Caco-2 (cell line): ENCODE measurements at regions not wholly inside any gene's neighbourhood (a gene's known extent, or its start where the extent isn't known, plus 50 kb on each side); places are given as distances from the start of the nearest gene placed in this dataset.
"Not testable (repeated sequence)": the region's sequence is repeated elsewhere in the genome, so short reads cannot be mapped to it uniquely, and the experiment has no call there.

Source experiments
- BruUV-seq: library from RNA; stranded (reverse); fragments of 400-500 nt; replicated peaks from 2 replicates; lab custom pipeline; 2021; lab: Mats Ljungman, UMichigan
- CTCF ChIA-PET: fragments of 300-600 bp; sonication (Branson Sonifier 250); formaldehyde crosslinking; loops from one replicate; lab custom pipeline; 2022; ENCODE audit warnings: antibody characterized with exemption; lab: Charles Lee
- POLR2A ChIA-PET: fragments of 300-600 bp; sonication (Branson Sonifier 250); formaldehyde crosslinking; loops from one replicate; lab custom pipeline; 2022; ENCODE audit warnings: antibody characterized with exemption; lab: Charles Lee
- DNase-seq, 2 experiments: peaks; one replicate each; pipeline versions ENCODE4 v3.0.0 to v3.0.0-alpha.2; 2020 to 2022
- H3K27me3 ChIP-seq: replicated peaks from 2 replicates; pipeline ENCODE4 v1.6.0; 2011; ENCODE audit warnings: low read length; ENCODE audit not compliant: control insufficient read depth, insufficient read depth
- H3K36me3 ChIP-seq: 2 replicates; pipeline ENCODE4 v1.5.1; 2011; ENCODE audit warnings: low read length; ENCODE audit not compliant: control insufficient read depth, insufficient read depth
- H3K4me1 ChIP-seq: fragments of 250-450 bp; sonication (Bioruptor Pico); 2 replicates; pipeline ENCODE4 v1.5.1; 2020; ENCODE audit warnings: mild to moderate bottlenecking
- H3K4me3 ChIP-seq: 2 replicates; pipeline ENCODE4 v1.5.1; 2011; ENCODE audit warnings: low read depth, mild to moderate bottlenecking, control low read depth, low read length
- H3K9me3 ChIP-seq: fragments of 250-450 bp; sonication (Bioruptor Pico); 2 replicates; pipeline ENCODE4 v1.5.1; 2020; ENCODE audit warnings: mild to moderate bottlenecking, moderate library complexity
- H3K27ac Mint-ChIP-seq: one replicate; pipeline ENCODE4 v1.8.0; 2022; ENCODE audit warnings: mixed read lengths; ENCODE audit not compliant: unreplicated experiment
- H3K27me3 Mint-ChIP-seq: one replicate; pipeline ENCODE4 v1.8.0; 2022; ENCODE audit warnings: mixed read lengths; ENCODE audit not compliant: insufficient read depth, unreplicated experiment
- H3K36me3 Mint-ChIP-seq: one replicate; pipeline ENCODE4 v1.8.0; 2022; ENCODE audit warnings: mild to moderate bottlenecking, mixed read lengths; ENCODE audit not compliant: insufficient read depth, unreplicated experiment
- H3K4me1 Mint-ChIP-seq: one replicate; pipeline ENCODE4 v1.8.0; 2022; ENCODE audit warnings: low read depth, mixed read lengths; ENCODE audit not compliant: unreplicated experiment
- H3K4me3 Mint-ChIP-seq: one replicate; pipeline ENCODE4 v1.8.0; 2022; ENCODE audit warnings: mild to moderate bottlenecking, moderate library complexity, mixed read lengths; ENCODE audit not compliant: unreplicated experiment
- H3K9me3 Mint-ChIP-seq: one replicate; pipeline ENCODE4 v1.8.0; 2022; ENCODE audit warnings: mixed read lengths; ENCODE audit not compliant: unreplicated experiment
- CTCF ChIP-seq, 2 experiments: fragments of 200-600 bp in 1 of 2; IDR thresholded peaks; 1 replicate in 1 of 2; 2 replicates in 1 of 2; pipeline versions ENCODE4 v1.5.1 to v1.8.0; 2011 to 2022; ENCODE audit warnings: antibody characterized with exemption in 1 of 2, control low read depth in 1 of 2, inconsistent platforms in 1 of 2, low read depth in 1 of 2, low read length in 1 of 2, mild to moderate bottlenecking in 1 of 2, moderate library complexity in 1 of 2; ENCODE audit not compliant: insufficient read depth in 1 of 2, severe bottlenecking in 1 of 2, unreplicated experiment in 1 of 2
- intact Hi-C: fragments of 100-400 bp; cut with micrococcal nuclease; formaldehyde crosslinking; loops from one replicate; pipeline ENCODE4 v1.10.0; 2022; ENCODE audit not compliant: unreplicated experiment

- Mint-ChIP-seq H3K36me3 (no peaks in the 10 kb centered on the region), H3K4me3 (no peak overlapping the region), H3K9me3 (peaks cover 24% of the 10 kb centered on the region), H3K27me3 (peaks cover 3% of the 10 kb centered on the region), H3K27ac (no peak overlapping the region), H3K4me1 (no peaks in the 10 kb centered on the region)
- no peak for TF ChIP-seq CTCF (IDR thresholded peaks at IDR 0.05; ENCODE audit: insufficient read depth in 1 of 2, low read depth in 1 of 2, low read length in 1 of 2, severe bottlenecking in 1 of 2, unreplicated experiment in 1 of 2)
- H3K4me3 ChIP-seq, result no peak overlapping the region
- H3K27me3 ChIP-seq, result no peaks in the 10 kb centered on the region
- no TSS peak for BruUV-seq
- no peaks in the 10 kb centered on the region for H3K36me3 ChIP-seq
- DNase-seq, result no peak
- POLR2A ChIA-PET, result no interaction called here
- intact Hi-C loops, result no loop called here
- CTCF ChIA-PET, result no interaction called here
- H3K4me1 ChIP-seq, result peaks cover 6% of the 10 kb centered on the region; the same call in 1 of the 2 replicates
- H3K9me3 ChIP-seq, result no peaks in the 10 kb centered on the region
Observed at GRCh38 chr1:121587777-121588176, 403.0 kb downstream of the SRGAP2C start.

GRCh38 chr1:121594096-121594495 is 409.3 kb downstream of the SRGAP2C start:
- H3K36me3 ChIP-seq, result no peaks in the 10 kb centered on the region
- H3K4me1 ChIP-seq, result no peaks in the 10 kb centered on the region
- Mint-ChIP-seq H3K36me3 (no peaks in the 10 kb centered on the region), H3K4me3 (no peak overlapping the region), H3K9me3 (peaks cover 8% of the 10 kb centered on the region), H3K27ac (no peak overlapping the region), H3K27me3 (peaks cover 3% of the 10 kb centered on the region), H3K4me1 (no peaks in the 10 kb centered on the region)
- no peak for TF ChIP-seq CTCF (IDR thresholded peaks at IDR 0.05; ENCODE audit: insufficient read depth in 1 of 2, low read depth in 1 of 2, low read length in 1 of 2, severe bottlenecking in 1 of 2, unreplicated experiment in 1 of 2)
- no TSS peak for BruUV-seq
- H3K27me3 ChIP-seq, result no peaks in the 10 kb centered on the region
- H3K4me3 ChIP-seq, result no peak overlapping the region
- POLR2A ChIA-PET, result no interaction called here
- no peak for DNase-seq
- H3K9me3 ChIP-seq, result no peaks in the 10 kb centered on the region
- intact Hi-C loops, result no loop called here
- CTCF ChIA-PET, result no interaction called here

- Mint-ChIP-seq H3K27me3 (peaks cover 3% of the 10 kb centered on the region), H3K36me3 (no peaks in the 10 kb centered on the region), H3K27ac (no peak overlapping the region), H3K4me1 (no peaks in the 10 kb centered on the region), H3K9me3 (peaks cover 4% of the 10 kb centered on the region), H3K4me3 (no peak overlapping the region)
- no peak for TF ChIP-seq CTCF (IDR thresholded peaks at IDR 0.05; ENCODE audit: insufficient read depth in 1 of 2, low read depth in 1 of 2, low read length in 1 of 2, severe bottlenecking in 1 of 2, unreplicated experiment in 1 of 2)
- ChIA-PET POLR2A (no interaction called here), CTCF (no interaction called here)
- Histone ChIP-seq H3K4me3 (no peak overlapping the region), H3K27me3 (no peaks in the 10 kb centered on the region), H3K36me3 (no peaks in the 10 kb centered on the region), H3K4me1 (no peaks in the 10 kb centered on the region), H3K9me3 (no peaks in the 10 kb centered on the region)
- intact Hi-C loops, result no loop called here
- no peak for DNase-seq
- BruUV-seq, result no TSS peak
Observed at GRCh38 chr1:121595089-121595488, 410.3 kb downstream of the SRGAP2C start.

- not testable (repeated sequence) for H3K27ac Mint-ChIP-seq, H3K27me3 Mint-ChIP-seq
Observed at GRCh38 chr1:121604843-121605444, 420.2 kb downstream of the SRGAP2C start.

GRCh38 chr1:121607499-121607898 is 422.7 kb downstream of the SRGAP2C start:
- H3K27me3 Mint-ChIP-seq, H3K4me3 Mint-ChIP-seq, H3K36me3 ChIP-seq, intact Hi-C loops, BruUV-seq, H3K27ac Mint-ChIP-seq, H3K4me3 ChIP-seq, H3K9me3 Mint-ChIP-seq, H3K9me3 ChIP-seq, H3K4me1 Mint-ChIP-seq, H3K36me3 Mint-ChIP-seq, CTCF ChIA-PET, DNase-seq, H3K4me1 ChIP-seq, H3K27me3 ChIP-seq, POLR2A ChIA-PET: not testable (repeated sequence)

More at GRCh38 chr1:121604843-121605444, 420.2 kb downstream of the SRGAP2C start:
- CTCF ChIA-PET, H3K27me3 ChIP-seq, H3K4me3 ChIP-seq, H3K36me3 ChIP-seq, DNase-seq, H3K9me3 ChIP-seq, H3K4me3 Mint-ChIP-seq, BruUV-seq, H3K4me1 ChIP-seq, POLR2A ChIA-PET, H3K4me1 Mint-ChIP-seq, intact Hi-C loops, H3K36me3 Mint-ChIP-seq: not testable (repeated sequence)
- H3K9me3 Mint-ChIP-seq, result peaks cover 26% of the 10 kb centered on the region
